ENCODE measurements at regions not wholly inside any gene's neighbourhood (a gene's known extent, or its start where the extent isn't known, plus 50 kb on each side); places are given as distances from the start of the nearest gene placed in this dataset.

- H3K9ac ChIP-seq (ENCODE audit: insufficient read depth in 1 of 2, low read depth in 2 of 2, low read length in 2 of 2), result no peak overlapping the region
- BruUV-seq (replicated peaks), result no TSS peak
- ATAC-seq (no peak), FAIRE-seq (no peak), DNase-seq (ENCODE audit: extremely low read depth in 1 of 4, low spot score in 3 of 4) (no peak)
- no peaks in the 10 kb centered on the region for H3K36me3 ChIP-seq (ENCODE audit: control insufficient read depth, insufficient read depth, low read length)
- no peak overlapping the region for H3K27ac ChIP-seq (ENCODE audit: extremely low read depth, low read depth, low read length)
- no peaks in the 10 kb centered on the region for H3K9me3 ChIP-seq (replicated peaks; ENCODE audit: control insufficient read depth, insufficient read depth, low read depth, low read length)
- intact Hi-C loops (cut with micrococcal nuclease), result no loop called here
- H3K4me2 ChIP-seq (ENCODE audit: insufficient read depth, low read length), result no peak overlapping the region
- H3K9me1 ChIP-seq (ENCODE audit: control insufficient read depth, insufficient read depth, low read length), result no peaks in the 10 kb centered on the region
- H3K79me2 ChIP-seq (ENCODE audit: control insufficient read depth, insufficient read depth, low read length), result no peaks in the 10 kb centered on the region
- H4K20me1 ChIP-seq (replicated peaks; ENCODE audit: control insufficient read depth, insufficient read depth, low read length), result no peaks in the 10 kb centered on the region
- H2AFZ ChIP-seq (ENCODE audit: low read depth, low read length), result no peak overlapping the region
- H3K4me1 ChIP-seq (replicated peaks in 1 of 2; ENCODE audit: control insufficient read depth in 2 of 2, insufficient read depth in 2 of 2, low read length in 2 of 2), result no peaks in the 10 kb centered on the region
- 0% methylated on average over 1 of the region's 1 CpG for WGBS (ENCODE audit: insufficient coverage, low coverage, missing lambda C conversion rate)
- ChIA-PET POLR2A (no interaction called here), CTCF (ENCODE audit: low intra/inter-chr PET ratio) (no interaction called here)
- in situ Hi-C loops (cut with MboI), result no loop called here
- H3K4me3 ChIP-seq, result no peak overlapping the region
- H3K27me3 ChIP-seq (ENCODE audit: control insufficient read depth in 2 of 2, insufficient read depth in 2 of 2, low read length in 2 of 2), result no peaks in the 10 kb centered on the region
- TF ChIP-seq NCOA2 (IDR thresholded peaks at IDR 0.05; ENCODE audit: partially characterized antibody in 2 of 2), result no peak
- no peak for TF ChIP-seq GTF2F1 (IDR thresholded peaks at IDR 0.05; ENCODE audit: low read depth, low read length)
- TF ChIP-seq HOMEZ (CRISPR knock-in tag; IDR thresholded peaks at IDR 0.05), result no peak
- no peak for TF ChIP-seq CBFA2T2 (conservative IDR thresholded peaks at IDR 0.05)
- no peak for TF ChIP-seq PPARD (CRISPR knock-in tag; IDR thresholded peaks at IDR 0.05)
- no peak for TF ChIP-seq ZNF263 (CRISPR knock-in tag; IDR thresholded peaks at IDR 0.05; ENCODE audit: borderline replicate concordance)
- TF ChIP-seq E2F4 (CRISPR knock-in tag; IDR thresholded peaks at IDR 0.05; ENCODE audit: low read depth), result no peak
- TF ChIP-seq ZNF740 (CRISPR knock-in tag; IDR thresholded peaks at IDR 0.05), result no peak
- TF ChIP-seq ZNF740 (tag; IDR thresholded peaks at IDR 0.05), result no peak
These were observed 250.4 kb upstream of the ST8SIA4 start for GRCh38 chr5:101153526-101153925.

Data from K562 (cell line).